Mucosa of gallbladder (tissue), 1 donor: ENCODE measurements at regions not wholly inside any gene's neighbourhood (a gene's known extent, or its start where the extent isn't known, plus 50 kb on each side); places are given as distances from the start of the nearest gene placed in this dataset.

ENCODE experiments used
- DNase-seq: peaks from one replicate; pipeline ENCODE4 v3.0.0-alpha.2; 2020; ENCODE audit warnings: low spot score
- donor health status: DM: no; HTN: no; CAD: no.

DNA sequence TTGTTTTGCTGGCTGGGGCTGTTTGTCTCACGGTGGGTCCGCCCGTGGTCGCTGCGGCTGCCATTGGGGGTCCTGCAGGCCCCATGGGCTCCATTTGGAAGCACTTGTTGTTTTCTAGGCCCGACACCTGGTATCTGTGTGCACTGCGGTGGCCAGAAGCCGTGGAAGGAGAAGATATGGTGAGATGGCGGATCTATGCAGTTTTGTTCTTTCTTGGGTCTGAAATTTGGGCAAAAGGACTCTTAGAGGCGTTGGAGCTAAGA lies 109.5 kb upstream of the SHH start:
- DNase-seq: no peak

- DNase-seq: no peak
Observed at GRCh38 chr7:155921086-155921803, 109.0 kb upstream of the SHH start.

DNA sequence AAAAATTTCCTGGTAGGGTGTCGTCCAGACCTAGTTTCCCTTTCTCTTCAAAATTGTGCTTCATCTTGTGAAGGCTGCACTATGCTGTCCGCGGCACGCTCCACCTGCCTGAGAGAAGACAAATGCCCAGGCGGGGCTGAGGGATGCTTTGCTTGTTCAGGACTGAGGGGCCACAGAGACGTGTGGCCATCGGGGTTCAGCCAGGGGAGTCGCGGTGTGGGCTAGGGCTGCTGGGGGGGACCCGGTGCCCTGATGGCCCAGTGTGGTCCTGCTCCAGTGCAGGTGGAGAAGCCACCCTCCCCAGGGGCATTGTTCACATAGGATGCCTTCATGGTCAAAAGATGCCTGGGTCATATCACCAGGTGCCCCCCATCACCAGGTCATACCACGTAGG lies 107.8 kb upstream of the SHH start:
- DNase-seq: no peak

DNA sequence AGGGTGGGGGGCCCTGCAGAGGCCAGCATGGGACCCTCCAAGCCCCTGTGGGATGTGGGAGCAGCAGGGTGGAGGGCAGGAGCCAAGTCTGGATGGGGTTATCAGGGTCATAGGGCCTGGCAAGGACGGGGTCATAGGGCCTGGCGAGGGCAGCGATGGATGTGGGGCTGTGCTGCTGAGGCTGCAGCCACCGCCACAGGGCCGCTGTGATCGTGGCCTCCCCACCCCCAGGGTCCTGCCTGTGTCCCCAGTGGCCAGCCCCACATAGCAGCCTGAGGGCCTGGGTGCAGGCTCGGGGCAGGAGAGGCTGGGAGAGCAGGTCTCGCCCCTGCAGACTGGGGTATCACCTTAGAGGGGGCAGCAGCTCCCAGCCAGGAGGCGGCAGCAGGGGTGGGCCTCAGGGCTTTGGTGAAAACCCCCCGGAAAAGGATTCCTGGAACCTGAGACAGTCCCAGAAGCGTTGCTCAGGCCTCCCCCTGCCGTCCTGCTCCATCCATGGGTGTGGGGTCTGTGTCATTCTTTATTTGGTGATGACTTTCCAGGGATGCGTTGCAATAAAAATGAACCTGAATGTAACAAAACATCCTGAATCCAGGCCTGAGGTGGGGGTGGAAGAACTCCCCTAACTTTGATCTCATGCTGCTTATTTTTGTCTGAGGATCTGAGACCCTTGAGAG lies 107.3 kb upstream of the SHH start:
- no peak for DNase-seq

DNA sequence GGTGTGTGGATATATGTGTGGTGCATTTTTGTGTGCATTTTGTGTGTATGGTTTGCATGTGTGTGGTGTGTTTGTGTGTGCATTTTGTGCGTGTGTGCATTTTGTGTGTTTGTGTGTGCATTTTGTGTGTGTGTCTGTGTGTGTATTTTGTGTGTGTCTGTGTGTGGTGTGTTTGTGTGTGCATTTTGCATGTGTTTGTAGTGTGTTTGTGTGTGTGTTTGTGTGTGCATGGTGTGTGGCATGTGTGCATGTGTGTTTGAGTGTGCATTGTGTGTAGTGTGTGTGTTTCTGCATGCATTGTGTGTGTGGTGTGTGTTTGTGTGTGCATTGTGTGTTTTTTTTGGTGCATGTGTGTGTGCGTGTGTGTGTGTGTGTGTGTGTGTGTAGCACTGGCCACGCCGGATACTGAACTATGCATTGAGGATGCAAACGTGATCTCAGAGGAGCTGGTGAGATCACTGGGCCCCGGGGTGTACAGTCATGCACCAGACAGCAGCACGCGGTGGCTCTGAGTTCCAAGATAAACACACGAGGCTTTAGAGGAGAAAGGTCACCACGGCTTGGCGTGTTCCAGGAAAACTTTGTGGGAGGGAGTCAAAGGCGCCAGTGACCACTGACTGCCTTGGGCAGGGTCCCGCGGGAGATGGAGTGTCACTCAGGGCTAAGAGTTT lies 106.6 kb upstream of the SHH start:
- peak; percentile 91 for DNase-seq

DNA sequence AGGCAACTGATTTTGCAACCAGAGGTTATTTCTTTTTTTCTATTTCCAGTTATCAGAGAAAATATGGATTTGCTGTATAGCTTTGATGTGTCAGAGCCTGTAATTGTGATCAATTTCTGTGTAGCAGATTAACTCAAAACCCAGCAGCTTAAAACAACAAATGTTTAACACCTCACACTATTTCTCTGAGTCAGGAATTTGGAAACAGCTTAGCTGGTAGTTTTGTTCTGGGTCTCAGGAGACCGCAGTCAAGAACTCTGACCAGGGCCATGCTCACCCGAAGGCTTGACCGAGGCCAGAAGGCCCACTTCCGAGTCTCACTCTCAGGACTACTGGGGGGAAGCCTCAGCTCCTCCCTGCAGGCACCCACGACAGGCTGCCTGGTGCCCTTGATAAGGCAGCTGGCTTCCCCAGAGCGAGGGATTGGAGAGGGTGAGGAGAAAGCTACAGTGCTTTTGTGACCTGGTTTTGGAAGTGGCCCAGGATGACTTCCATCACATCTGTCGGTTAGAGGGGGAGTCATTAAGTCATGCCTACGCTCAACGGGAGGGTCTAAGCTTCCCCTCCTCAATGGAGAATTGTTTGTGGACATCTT lies 105.7 kb upstream of the SHH start:
- DNase-seq: no peak

DNA sequence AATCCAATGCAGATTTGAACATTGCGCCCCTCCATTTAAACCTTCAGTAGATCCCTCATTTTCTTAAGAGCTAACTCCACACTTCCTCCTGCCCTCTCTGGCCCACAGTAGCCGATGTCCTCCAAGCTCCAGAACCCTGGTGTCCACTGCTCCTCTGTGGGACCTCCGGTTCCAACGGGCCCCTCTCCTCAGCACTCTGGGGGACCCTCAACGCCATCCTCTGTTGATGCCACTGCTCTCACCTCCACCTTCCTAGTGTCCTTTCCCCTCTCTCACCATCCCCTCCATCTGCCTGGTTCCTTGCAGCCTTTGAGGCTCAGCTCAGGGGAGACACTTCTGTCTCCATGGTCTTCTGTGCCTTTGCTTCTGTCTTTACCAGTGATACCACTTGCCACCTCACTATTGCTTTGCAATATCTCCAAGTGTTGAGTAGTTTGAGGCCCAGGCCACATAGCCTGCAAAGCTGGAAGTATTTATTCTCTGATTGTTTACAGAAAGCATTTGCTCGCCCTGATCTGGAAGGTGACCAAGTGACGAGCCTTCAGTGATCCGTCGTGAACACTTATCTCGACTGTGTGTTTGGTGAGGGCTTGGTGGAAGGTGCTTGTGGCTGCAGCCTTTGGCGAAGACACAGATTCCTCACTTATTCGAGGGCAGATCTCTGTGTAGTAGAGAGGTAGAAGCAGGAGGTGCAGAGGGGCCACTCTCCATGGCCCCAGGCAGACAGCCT lies 104.8 kb upstream of the SHH start:
- peak; percentile 38 for DNase-seq

GRCh38 chr7:155914341-155914740 lies 102.1 kb upstream of the SHH start:
- DNase-seq: no peak

DNA sequence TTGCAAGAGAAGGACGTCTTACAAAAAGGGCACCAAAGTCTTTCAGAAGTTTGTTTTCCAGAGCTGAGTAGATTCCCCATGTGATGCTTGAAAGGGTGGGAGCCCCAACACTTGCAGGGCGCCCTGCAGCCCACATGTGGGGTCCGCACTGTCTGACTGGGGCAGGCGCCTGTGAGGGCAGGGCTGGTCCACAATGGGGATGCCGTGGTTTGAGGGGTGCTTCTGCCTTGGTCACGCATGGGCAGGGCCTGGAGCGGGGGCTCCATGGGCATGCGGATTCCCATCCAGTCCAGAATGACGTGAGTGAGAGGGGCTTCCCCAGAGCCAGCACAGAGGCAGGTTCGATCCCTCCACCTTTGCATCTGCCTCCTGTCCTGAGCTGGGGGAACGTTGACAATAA lies 101.5 kb upstream of the SHH start:
- DNase-seq: no peak

DNA sequence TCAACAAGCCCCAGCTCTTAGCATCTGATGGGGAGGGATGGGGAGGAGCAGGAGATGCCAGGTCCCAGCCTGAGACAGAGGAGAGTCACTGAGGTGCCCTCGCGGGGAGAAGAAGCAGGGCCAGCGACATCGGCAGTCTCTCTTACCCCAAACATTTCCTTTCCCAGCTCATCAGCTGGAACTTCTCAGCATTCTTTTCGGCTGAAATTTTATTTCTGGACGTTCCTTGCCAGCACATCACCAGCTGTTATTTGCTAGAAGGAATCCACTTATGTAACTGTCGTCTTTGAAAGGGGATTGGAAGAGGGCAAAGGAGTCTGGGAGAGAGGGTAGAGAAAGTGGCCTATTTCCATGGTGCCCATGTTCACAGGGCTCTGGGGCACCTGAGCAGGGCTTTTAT lies 101.0 kb upstream of the SHH start:
- no peak for DNase-seq

- no peak for DNase-seq
Observed at GRCh38 chr7:155911471-155912105, 99.3 kb upstream of the SHH start.

DNA sequence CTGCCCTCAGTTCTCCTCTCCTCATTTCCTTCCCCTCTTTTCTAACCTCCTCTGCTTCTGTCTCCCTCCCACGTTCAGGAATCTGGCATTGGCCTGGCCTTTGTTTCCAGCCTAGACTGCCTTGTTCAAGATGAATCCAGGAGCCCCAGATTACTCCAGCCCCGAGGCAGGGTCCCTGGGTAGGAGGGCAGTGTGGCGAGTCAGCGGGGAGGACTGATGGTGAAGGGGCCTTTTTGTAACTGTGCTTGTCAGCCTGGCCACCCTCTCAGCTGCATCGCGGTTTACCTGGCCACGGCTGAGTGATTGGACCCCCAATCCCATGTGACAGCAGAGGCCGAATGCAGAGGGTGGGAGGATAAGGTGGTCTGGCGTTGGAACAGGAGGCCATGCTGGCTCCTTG lies 96.1 kb upstream of the SHH start:
- DNase-seq: no peak

DNA sequence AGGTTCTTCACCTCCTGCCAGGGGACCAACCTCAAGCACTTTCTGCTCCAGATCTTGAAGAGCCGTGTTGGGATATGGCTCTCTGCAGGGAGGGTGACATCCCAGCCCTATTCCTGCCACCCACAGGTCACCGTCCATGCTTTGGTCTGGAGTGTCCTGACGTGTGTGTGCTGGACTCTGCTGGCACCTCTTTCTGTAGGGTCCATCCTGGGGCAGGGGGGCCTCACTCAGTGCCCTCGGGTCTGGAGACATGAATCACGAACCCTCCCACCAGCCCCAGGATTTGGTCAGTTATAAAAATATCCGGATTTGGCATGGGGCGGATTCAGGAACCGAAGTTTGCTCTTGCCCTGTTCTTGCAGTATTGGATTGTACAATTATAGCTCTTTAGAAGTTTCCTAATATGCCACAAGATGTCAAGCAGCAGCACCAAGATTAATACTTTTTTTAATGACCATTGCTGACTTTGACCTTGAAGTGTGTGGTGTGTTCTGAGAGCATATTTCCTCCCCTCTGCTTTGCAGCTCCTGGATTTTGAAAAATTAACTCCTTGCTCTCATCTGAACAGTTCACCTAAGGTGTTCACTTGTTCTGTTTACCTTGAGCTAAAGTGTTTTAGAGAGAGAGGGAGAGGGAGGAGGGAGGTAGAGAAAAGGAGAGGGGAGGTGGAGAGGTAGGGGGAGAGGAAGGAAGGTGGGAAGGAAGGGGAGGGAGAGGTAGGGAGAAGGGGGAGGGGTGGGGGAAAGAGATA lies 95.4 kb upstream of the SHH start:
- no peak for DNase-seq

DNA sequence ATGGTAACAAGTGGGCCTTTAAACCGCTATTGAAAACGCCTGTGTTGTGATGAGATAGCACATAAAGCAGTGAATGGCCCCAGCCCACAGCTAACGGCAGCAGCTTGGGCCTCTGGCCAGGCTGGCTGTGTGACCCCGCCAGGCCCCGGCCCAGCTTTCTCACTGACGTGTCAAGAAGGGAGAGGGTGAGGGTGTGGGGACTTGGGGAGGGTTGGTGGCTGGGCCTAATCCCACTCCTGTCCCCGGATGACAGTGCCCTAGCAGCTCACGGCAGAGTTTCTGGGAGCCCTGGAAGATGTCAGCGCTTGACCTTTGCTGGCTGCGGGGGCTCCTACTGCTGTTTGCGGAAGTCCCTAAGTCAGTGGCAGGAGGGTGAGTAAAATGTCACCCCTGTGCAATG lies 88.9 kb upstream of the SHH start:
- DNase-seq: no peak

GRCh38 chr7:155899596-155899995 lies 87.3 kb upstream of the SHH start:
- no peak for DNase-seq

DNA sequence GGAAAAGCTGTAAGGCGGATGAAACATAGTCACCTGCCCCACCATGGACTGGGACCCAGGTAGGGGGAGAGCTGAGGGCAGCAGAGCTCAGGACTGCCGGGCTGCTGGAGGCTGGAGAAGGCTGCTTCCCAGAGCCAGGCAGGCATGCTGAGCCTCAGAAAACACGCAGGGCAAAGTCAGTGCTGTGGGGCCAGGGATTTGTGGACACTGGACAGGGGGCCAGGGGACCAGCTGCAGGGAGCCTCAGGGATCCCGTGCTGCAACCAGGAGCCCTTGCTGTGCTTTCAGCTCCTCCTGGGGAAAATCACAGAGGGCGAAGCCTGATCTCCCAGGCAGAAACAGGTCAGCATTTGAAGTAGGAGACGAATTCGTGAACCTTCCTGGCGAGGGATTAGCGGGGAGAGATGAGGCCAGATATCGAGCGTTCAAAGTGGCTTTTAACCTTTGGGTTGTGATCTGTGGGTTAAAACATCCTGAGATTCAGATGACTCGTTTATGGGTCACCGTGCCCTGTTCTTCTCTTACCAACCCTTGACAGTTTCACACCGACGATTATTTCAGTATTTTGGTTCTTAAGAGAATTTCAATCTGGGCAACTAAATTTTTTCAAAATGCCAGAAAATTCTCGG lies 85.6 kb upstream of the SHH start:
- DNase-seq: no peak

GRCh38 chr7:155896531-155897263 lies 84.4 kb upstream of the SHH start:
- no peak for DNase-seq

- DNase-seq: no peak
Observed at GRCh38 chr7:155893664-155894063, 81.4 kb upstream of the SHH start.

- no peak for DNase-seq
Observed at GRCh38 chr7:155893176-155893575, 80.9 kb upstream of the SHH start.
